HG02642 (cell line): ENCODE measurements at regions not wholly inside any gene's neighbourhood (a gene's known extent, or its start where the extent isn't known, plus 50 kb on each side); places are given as distances from the start of the nearest gene placed in this dataset.

ENCODE experiments used
- ATAC-seq: cut with Tn5 transposase; IDR thresholded peaks from one replicate; pipeline ENCODE4 v1.9.1; 2021; ENCODE audit warnings: mild to moderate bottlenecking; ENCODE audit not compliant: unreplicated experiment, poor library complexity

DNA sequence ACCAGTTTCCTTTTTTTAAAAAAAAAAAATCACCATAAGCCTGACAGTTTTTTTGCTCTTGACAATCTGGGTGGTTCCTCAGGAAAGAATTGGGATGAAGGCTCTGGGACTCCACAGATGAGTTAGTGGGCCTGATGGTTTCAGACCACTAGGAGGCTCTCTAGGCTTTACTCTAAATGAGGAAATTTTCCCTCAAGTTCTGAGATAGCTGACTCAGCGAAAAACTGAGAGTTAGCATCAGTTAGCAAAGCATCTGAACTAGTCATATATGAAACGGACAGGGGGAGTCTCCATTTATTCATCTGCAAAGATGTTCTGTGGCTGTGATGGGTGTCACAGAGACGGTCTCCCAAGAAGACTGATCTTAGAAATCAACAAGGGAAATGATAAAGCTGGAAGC is 314.3 kb upstream of the OR4E1 start:
- ATAC-seq = no peak

DNA sequence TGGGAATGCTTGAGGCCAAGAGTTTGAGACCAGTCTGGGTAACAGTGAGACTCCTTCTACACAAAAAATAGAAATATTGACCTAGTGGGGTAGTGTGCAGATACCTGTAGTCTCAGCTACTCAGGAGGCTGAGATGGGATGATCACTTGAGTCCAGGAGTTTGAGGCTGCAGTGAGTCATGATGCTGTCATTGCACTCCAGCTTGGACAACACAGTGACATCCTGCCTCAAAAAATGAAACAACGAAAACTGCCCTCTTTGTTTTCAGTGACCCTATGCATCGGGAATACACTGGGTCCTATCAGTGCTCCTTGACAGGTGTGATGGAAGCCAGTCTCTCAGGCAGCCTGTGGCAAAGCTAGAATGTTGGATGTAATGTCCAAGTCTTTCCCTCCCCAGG is 311.5 kb upstream of the OR4E1 start:
- no peak for ATAC-seq

DNA sequence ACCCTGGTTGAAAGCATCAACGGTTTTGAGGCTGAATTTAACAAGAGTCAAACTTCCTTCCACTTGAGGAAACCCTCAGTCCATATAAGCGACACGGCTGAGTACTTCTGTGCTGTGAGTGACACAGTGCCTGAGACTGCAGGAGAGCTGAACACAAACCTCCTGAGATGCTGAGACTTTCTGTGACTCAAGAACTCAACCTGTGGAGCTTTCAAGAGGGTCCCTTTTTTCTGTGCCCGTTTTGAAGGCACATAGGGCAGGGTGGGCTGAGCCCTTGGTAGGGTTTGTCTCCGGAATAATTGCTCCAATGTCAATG is 305.3 kb upstream of the OR4E1 start:
- no peak for ATAC-seq

DNA sequence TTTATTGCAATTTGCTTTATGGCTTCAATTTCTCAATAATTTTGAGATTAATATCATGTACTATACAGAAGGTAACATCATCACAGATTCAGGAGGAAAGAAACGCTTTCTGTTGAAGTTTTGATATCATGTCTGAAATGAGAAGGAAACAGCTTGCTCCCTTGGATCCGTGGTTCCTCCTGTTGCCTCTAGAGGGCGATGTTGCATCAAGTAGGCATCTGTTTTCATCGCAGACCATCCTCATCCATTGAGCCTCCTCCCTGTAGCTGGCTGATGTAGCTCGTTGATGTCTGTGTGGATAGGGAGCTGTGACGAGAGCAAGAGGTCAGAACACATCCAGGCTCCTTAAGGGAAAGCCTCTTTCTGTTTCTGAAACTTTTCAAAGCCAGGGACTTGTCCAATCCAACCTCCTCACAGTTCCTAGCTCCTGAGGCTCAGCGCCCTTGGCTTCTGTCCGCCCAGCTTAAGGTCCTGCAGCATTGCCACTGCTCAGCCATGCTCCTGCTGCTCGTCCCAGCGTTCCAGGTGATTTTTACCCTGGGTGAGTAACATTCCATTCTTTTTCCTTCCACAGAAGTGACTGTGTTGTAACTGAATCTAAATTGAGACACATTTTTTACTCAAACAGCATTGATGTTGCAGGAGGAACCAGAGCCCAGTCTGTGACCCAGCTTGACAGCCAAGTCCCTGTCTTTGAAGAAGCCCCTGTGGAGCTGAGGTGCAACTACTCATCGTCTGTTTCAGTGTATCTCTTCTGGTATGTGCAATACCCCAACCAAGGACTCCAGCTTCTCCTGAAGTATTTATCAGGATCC is 304.8 kb upstream of the OR4E1 start:
- peak; percentile 57 for ATAC-seq

DNA sequence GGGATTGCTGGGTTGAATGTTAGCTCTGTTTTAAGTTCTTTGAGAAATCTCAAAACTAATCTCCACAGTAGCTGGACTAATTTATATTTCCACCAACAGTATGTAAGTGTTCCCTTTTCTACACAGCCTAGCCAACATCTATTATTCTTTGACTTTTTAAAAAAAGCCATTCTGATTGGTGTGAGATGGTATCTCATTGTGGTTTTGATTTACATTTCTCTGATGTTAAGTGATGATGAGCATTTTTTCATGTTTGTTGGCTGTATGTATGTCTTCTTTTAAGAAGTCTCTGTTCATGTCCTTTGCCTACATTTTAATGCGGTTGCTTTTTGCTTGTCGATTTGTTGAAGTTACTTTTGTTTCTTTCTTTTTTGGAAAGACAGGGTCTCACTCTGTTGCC is 301.1 kb upstream of the OR4E1 start:
- no peak for ATAC-seq

DNA sequence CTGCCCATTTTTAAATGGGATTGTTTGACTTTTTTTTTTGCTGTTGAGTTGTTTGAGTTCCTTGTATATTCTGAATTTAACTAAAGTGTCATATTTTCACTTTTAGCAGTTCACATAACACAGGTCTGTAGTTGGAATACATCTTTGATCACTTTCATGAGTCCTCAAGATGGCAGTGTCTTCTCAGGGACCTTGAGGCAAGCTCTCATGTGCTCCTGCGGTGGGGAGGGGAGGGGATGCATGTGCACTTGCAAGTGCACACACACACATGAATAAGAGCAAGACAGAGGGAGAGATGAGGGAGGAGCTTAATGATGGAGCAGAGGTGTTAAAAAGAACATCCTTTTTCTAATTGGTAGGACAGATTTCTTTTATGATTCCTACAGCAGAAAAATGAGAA is 291.4 kb upstream of the OR4E1 start:
- ATAC-seq = no peak

DNA sequence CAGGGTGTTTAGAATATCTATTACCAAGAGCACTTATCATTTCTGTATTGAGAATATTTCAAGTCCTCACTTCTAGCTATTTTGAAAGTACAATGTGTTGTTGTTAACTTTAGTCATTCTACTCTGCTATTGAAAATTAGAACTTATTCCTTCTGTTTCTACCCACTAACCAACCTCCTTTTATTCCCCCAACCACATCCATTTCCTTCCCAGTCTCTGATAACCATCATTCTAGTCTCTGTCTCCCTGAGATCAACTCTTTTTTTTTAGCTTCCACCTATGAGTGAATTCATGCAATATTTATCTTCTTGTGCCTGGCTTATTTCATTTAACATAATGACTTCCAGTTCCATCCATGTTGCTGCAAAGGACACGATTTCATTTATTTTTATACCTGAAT is 290.6 kb upstream of the OR4E1 start:
- no peak for ATAC-seq

DNA sequence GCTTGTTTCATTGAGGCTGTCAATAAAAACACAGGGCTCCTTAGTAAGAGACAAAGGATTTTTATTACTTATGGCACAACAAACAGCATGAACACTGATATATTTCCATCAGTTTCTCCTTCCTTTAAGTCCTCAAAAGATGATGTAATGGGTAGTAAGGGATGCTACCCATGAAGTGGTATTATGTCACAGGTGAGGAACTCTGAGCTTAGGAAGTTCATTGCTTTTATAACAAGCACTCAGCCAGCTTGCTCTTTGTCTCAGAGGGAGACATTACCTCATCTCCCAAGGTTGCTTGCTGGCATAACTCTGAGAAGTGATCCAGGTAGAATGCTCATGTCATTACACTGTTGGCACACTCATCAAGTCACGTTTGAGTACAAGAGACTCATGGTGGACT is 287.0 kb upstream of the OR4E1 start:
- ATAC-seq = no peak

DNA sequence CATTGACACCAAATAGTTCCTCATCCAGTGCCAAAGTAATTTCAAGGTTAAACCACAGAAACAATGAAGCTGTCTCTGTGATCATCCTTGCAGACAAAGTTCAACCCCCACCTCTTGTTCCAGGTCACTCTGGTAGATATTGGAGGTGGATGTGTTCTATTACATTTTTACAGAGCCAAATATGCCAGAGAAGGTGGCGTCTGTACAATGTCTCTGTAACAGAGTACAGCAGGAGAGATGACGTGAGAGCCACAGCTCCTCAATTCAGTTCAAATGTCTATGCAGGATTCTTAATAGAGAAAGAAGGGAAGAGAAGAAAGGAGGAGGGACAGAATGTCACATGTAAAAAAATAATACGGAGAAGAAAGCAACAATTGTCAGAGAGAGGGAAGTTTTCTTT is 268.3 kb upstream of the OR4E1 start:
- no peak for ATAC-seq

DNA sequence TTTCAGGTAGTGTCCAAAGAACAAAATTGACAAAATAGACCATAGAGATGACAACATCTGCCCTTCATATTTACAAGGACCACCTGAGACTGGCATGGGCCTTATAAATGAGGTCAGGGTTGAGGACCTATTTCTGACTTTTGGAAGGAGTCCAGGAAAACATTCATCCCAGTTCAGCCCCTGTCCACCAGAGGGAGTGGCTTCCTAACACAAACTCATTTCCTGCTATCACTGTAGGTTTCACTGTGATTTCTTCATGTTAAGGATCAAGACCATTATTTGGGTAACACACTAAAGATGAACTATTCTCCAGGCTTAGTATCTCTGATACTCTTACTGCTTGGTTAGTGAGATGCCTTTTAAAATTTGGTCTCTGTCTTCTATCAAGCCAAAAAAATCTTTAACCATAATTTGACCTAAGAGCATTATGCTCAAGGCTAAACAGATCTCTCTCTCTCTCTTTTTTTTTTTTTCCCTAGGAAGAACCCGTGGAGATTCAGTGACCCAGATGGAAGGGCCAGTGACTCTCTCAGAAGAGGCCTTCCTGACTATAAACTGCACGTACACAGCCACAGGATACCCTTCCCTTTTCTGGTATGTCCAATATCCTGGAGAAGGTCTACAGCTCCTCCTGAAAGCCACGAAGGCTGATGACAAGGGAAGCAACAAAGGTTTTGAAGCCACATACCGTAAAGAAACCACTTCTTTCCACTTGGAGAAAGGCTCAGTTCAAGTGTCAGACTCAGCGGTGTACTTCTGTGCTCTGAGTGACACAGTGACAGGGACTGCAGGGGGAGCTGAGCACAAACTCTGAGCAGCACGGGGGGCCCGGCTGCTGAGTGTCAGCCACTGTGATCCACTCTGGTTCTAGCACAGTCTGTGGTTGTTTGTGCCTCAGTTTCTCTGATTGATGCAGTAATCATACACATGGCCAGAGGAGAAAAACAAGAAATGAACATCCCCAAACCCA is 267.6 kb upstream of the OR4E1 start:
- no peak for ATAC-seq

DNA sequence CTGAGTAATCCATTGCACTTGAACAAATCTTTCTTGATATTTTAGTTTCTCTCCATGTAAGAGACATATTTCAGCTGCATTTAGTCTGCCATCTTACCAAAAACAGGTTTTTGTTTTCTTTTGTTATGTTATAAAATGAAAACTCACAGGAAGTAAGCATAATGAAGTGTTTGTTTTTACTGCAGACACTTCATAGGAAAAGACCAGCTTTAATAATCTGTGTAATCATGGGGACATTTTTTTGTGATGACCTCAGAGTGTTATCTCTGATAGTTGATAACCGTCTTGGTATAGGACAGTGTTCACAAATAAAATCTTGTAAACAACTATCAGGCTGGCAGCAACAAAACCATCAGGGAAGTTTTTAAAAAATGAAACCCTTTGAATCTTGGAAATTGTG is 266.2 kb upstream of the OR4E1 start:
- ATAC-seq = no peak

DNA sequence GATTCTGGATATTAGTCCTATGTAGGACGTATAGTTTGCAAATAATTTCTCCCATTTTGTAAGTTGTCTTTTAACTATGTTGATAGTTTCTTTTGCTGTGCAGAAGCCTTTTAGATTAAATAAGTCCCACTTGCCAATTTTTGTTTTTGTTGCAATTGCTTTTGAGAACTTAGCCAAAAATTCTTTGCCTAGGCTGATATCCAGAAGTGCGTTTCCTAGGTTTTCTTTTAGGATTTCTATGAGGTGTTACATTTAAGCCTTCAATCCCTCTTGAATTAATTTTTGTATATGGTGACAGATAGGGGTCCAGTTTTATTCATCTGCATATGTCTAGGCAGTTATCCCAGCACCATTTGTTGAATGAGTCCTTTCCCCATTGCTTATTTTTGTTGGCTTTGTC is 264.4 kb upstream of the OR4E1 start:
- no peak for ATAC-seq

DNA sequence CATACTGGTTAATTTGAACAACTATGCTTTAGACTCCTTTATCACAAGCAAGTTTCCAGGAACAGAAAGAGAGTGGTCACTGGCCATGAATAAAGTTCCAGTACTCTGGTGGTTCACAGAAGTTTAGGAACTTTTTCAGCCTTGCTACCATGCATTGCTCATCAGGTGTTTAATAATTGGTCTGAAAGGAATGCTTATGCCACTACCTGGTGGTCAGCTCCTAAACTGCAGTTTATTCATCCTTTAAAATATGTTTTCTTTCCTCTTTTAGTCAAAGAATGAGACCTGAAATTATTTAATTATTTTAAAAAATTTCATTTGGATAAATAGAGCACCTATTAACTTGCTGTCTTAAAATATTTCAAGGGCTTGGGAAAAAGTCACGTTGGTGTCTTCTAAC is 260.1 kb upstream of the OR4E1 start:
- ATAC-seq = no peak

DNA sequence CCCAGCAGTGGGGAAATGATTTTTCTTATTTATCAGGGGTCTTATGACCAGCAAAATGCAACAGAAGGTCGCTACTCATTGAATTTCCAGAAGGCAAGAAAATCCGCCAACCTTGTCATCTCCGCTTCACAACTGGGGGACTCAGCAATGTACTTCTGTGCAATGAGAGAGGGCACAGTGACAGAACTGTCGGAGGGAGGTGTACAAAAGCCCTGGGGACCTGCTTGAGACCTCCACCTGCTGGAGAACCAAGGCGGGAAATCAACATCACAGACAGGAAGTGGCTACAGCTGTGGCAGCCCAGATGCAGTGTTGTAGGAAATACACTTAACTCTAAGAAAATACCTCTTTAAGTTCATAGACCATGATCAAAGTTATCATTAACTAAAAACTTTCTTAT is 250.9 kb upstream of the OR4E1 start:
- ATAC-seq = peak; percentile 88

DNA sequence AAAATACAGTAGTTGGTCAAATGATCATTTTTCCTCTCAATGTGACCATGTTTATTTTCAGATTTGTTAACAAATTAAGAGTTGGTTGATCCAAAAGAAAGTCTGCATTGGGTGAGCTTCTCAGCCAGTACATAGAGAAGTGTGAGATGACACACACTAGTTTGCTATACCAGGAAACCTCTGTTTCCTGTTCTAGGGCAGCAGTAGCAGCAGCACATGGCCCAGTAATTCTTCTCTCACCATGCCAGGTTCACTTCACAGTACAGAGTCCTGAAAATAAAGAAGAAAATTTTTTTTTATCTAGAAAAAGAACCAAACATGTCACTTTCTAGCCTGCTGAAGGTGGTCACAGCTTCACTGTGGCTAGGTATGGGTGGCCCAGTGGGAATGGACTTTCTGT is 250.2 kb upstream of the OR4E1 start:
- ATAC-seq = peak; percentile 67

DNA sequence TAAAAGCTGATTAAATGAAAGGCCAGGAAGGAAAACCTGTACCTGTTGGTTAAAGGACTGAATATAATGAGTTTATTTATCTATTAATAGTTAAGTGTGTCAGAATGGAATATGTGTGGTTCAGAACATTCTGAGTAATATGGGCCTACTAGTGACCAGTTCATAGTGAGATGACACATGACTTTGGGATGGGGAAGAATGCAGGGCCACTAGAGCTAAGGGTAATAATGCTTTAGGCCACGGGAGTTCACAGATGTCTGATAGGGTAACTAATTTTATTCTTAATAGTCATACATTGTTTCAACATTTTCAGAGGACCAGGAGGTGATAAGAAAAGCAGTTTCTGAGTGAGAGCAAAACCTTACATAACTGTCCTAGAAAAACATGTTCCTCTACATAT is 247.8 kb upstream of the OR4E1 start:
- no peak for ATAC-seq

DNA sequence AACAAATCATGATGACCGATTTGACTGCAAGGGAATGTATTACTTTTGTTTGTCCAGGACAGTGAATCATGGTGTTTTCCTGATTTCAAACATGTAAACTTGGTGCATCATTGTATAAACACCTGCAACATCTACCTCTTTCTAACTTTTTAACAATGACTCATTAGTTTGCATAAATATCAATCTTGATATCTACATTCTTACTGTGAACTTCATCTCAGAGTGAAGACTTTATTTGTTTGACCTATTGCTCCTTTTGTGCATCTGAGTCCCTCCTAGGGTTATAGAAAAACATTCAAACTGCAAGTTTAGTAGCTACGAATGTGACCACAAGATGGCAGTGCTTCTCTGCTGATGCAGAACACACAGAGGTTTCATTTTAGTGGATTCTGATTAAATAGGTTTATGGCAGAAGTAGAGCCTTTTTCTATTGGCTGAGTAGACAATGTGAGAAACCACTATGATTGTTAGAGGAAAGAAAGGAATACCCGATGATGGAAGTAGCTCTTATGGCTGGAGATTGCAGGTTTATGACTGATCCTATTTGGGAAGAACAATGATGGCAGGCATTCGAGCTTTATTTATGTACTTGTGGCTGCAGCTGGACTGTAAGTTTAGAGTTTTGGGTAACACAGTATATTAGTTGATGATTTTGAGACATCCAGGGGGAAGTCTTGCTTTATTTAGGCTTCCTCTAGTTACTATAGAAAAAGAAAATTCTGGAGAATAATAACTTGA is 244.2 kb upstream of the OR4E1 start:
- peak; percentile 63 for ATAC-seq

DNA sequence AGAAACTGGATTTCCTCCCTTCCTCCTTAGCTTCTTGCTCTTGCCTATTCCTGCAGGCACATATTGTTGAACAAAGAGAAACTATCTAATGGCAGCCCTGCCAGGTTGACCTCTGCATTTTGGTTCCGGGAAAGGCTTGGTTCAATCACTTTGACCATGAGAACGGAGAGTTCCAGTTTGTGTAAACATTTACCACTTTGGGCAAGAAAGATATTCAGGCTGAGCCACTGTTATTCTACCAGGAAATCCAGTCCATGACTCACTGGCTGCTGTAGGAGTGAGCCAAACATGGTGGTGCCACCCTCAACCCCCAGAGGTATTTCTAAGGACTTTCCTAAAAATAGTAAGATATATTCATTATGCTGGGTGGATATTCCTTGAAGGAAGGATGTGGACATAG is 242.2 kb upstream of the OR4E1 start:
- no peak for ATAC-seq

DNA sequence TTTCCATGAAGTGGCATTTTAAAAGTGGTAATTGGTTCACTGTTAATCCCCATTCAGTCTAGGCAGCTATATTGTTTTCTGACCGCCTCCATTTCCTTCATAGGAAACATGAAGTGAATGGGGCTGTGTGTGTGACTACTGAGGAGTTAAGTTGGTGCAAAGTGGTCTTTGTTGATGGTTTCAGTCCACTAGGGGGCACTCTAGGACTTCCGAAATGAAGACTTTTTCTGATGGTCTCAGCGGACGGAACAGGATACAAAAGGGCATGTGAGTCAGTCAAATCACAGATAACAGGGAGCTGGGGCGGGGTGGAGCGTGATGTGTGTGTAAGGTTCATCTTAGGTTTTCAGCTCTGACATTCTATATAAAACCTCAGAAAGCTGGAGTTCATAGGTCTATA is 240.1 kb upstream of the OR4E1 start:
- no peak for ATAC-seq

DNA sequence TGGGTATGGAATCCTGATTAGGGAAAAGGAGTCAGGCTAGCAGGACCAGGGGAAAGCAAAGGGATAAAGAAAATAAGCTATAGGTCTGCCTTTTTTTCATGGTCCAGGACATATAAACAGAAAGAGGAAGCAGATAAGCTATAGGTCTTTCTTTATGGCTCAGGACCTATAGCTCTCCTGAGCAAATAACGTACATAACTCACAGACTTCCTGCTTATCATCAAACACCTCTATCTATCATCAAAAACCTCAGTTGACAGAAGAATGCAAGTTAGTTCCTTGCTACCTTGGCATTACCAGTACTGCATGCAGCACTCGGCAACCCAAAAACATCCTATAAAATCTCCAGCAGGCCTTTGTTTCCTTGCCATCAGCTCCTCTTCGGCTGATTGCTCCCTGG is 238.7 kb upstream of the OR4E1 start:
- ATAC-seq = no peak

DNA sequence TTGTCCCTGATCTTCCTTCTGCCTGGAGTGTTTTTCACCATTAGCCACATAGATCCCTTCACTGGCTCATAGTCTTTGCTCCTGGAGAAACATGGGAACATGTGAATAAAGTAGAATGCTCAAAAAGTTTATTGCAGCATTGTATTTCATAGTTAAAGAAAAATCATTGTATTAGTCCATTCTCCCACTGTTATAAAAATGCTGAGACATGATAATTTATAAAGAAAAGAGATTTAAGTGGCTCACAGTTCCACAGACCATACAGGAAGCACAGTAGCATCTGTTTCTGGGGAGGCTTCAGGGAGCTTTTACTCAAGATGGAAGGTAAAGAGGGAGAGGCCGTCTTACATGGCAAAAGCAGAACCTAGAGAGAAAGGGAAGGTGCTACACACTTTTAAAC is 238.3 kb upstream of the OR4E1 start:
- ATAC-seq = no peak
